CD4-positive, alpha-beta T cell treated with Interleukin-21 for 1 hour (primary cell): ENCODE measurements at regions not wholly inside any gene's neighbourhood (a gene's known extent, or its start where the extent isn't known, plus 50 kb on each side); places are given as distances from the start of the nearest gene placed in this dataset.

Experiments
- DNase-seq: peaks from one replicate; pipeline ENCODE4 v3.0.0-alpha.2; 2020

DNA sequence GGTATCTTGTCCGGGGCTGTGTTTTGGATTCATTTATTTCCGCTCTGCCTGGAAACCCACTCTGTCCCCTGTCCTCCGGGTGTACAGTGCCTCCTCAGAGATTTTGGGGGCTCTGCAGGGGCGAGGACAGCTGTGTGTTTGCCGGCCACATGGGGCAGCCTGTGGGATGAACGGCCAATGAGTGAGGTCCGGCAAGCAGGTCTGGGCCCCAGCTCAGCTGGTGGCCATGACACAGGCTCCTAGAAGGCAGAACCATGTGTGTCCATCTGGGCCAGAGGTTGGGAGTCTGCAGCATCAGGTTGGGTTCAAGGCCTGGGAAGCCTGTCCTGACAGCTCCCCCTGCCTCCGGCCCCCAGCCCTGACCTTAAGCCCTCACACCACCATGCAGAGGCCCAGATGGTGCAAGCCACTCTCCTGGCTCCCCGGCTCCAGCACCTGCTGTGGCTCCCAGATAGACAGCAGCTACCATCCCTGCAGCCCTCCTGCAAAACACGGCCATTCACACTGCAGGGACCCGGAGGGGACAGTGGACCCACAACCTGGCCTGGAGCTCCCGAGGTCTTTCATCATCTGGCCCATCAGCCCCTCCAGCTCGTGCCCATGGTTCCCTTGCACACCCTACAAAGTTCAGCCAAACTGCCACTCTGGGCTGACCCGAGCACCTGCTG is 220.1 kb upstream of the C14orf180 start:
- no peak for DNase-seq

DNA sequence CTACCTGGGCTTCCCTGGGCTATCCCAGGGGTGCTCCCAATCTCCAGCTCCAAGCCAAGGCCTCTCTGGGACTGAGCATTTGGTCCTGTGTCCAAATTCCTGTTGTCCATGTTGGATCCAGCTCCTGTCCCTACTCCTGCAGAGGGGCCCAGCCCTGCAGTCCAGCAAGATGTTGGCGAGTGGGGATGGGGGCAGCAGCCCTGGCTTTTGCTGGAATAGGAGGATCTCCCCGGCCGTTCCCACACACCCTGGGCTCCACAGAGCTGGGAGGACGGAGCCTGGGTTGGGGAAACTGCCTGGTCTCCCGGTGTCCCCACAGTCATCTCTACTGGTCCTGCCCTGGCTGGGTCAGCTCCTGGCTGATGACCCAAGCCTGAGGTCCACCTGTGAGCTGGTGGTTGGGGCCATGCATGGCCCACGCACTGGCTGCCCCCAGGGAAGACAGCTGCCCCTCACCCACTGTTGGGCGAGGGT is 219.6 kb upstream of the C14orf180 start:
- no peak for DNase-seq

DNA sequence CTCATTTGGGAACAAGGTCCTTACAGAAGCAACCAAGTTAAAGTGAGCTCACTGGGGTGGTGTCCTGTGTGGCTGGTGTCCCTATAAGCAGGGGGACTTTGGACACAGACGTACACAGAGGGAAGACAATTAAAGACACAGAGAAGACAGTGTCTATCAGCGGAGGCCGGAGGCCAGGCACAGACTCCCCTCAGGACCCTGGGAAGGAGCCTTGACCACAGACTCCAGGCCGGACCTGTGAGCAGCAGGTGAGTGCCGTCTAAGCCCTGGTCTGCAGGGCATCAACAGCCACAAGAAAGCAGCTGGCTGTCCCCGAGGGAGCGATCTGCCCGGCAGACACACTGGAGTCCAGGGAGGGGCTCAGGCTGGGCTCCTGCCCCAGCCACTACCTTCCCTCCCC is 219.1 kb upstream of the C14orf180 start:
- no peak for DNase-seq

DNA sequence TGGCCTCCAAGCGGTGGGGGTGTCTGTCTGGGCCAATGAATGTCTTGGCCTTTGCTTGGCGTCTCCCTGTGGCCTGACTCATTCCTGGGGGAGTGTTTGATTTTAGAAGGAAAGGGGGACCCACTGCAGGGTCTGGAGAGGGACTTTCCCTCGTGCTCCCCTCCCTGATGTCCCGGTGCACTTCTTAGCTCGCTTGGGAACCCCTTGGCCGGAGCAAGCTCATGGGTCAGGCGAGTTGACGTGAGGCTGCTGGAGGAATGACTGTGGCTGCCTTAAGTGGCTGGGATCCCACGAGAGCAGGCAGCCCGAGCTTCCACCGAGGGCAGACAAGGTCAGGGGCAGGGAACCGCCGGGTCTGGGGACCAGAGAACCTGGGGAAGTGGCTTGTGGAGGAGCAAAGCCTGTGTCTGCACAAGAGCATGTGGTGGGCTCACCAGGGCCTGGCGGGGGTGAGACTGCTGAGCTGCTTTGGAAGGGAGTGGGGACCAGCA is 218.4 kb upstream of the C14orf180 start:
- DNase-seq = no peak

DNA sequence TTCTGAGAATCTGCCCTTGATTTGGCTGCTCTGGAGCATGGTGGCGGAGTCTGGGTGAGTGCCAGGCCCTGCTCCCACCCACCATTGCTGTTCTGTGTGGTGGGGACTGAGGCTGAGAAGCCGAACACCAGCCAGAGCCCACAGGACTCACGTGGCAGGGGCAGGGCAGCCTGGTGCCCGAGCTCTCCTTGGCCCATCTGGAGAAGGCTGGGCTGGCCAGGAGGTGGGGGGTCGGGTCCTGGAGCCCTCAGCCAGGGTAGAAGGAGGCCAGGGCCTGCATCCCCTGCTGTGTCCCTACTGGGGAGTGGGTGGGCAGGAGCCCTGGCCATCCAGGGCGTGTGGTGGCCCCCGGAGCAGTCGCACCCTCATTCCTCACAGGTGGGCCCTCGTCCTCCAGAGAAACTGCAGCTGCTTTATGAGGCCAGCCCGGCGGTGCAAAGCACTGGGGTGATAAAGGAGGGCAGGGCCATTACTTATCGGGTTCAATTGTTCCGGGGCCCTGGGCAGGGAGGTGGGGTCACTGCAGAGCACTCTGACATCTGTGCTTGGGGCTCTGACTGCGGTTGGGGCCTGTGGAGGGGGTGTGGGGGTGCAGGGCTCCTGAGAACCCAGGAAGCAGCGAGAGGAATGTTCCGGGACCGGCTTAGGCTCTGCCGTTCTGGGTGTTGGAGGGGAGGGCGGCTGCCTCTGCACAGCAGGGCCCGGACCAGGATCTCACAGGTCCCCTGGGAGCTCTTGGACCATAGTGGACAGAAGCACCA is 217.5 kb upstream of the C14orf180 start:
- DNase-seq = no peak

DNA sequence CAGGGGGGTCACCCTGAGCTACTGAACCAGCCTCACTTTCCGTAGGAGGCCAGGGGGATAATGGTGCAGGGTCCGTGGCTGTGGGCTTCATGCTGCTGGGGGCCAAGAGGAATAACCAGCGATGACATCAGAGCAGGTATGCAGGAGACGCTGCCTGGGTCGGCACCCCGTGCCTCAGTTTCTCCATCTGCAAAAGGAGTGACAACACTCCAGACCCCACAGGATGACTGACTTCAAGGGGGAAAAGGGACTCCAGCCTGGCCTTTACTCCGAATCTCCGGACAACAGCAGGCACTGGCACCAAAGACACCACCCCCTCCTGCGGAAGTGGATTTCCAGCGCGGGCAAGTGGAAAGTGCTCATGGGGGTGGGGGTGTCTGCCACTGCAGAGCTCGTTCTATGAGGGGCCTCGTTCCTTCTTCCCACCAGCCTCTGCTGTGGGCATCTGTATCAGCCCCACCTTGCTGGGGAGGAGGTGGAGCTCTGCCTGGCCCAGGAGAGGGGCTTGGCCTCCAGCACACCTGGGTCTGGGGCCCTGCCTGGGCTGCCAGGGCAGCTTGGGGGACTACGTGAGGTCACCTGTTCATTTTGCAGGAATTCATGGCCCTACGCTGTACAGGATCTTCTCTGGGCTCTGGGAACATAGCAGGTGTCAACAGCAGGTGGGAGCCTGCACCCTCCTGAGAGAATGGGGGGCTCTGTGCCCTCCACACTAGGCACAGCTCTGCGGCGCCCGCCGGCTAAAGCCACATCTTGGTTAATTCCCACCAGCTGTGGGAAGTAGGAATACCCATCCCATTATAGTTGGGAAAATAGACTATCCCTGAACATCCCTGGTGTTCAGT is 216.6 kb upstream of the C14orf180 start:
- no peak for DNase-seq

DNA sequence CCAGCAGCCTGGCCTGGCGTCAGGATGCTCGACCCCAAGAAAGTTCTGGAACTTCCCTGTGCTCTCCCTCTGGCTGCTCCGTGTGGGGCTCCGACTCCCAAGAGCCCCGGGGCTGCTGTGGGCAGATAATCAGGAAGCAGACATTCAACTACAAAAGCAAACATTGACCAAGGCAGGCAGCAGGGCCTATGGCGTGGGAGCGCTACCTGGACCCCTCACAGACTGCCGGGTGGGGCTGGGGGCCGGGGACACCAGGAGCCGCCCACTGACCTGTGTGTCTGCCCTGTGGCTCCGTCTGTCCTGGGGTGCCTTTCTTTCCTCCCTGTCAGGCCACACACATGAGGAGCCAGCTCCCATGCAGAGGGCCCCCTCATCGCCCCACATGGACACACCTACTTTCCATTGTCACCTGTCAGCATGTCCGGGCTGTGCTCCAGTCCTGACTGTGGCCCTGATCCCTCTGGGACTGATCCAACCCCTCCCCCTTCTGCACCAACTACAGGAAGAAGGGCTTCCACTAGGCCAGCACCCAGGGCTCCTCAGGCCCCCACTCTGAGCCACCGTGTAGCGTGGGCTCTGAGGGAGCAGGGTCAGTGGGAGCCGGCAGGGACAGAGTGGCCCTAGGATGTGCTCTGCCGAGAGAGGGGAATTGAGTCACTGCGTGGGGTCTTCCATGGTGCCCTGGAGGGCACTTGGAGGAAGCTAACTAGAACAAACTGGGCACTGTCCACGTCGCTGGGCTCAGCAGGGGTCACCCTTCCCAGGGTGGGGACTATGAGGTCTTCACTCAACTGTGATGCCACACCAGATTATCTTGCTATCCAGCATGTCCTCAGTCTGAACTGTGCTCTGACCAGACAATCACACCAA is 215.4 kb upstream of the C14orf180 start:
- DNase-seq = no peak

DNA sequence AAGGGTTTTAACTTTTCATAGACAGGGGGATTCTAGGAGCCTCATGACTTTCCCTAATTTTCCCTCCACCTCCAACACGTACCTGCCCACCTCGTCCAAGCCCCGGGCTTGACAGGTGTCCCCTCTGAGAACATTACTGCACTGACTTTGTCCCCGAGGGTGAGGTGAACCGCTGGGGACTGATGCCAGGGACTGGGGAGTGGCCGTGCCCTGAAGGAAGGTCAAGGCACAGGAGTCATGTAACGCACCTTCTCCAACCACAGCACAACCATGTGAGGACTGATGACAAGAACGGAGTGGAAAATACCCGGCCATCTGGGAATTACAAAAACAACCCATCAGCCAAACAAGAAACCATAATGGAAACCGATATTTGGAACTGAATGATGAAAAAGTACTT is 214.7 kb upstream of the C14orf180 start:
- no peak for DNase-seq

DNA sequence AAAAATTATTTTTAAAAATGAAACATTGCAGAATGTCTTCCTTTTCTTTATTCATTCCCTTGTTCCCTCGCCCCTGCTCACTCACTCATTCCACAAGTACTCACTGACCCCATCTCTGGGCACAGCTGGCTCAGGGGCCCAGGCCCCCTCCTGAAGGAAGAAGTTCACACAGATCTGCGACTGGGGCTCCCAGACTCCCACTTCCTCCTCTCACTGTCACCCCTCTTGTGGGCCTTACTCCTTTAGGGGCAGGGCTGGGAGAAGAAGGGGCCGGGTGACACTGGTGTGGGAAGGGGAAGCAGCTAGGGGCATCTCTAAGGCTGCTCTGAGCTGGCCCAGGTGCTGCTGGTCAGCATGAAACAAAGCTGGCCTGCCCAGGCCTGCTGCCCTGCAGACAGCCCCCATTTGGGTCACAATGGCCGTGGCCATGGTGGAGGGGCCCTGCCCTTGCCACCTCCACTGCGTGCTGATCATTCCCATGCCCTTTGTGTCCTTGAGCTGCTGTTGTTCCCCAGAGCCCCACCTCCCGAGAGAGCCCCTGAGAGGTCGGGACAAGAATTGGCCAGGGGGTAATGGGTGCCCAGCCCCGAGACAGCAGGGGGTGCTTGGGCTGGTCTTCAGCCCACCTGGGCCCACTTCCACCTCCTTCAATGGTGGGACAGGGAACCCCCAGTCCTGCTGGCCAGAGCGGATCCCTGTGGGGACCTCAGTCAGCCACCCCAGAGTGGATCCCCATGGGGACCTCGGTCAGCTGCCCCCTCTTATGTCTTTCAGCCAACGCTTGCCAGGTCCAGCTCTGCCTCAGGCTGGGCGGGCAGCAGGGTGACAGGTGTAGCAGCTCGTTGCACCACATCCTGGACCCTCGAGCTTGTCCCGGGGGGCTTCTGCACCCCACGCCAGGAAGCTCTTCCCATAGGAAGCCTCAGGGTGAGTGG is 212.4 kb upstream of the C14orf180 start:
- no peak for DNase-seq

DNA sequence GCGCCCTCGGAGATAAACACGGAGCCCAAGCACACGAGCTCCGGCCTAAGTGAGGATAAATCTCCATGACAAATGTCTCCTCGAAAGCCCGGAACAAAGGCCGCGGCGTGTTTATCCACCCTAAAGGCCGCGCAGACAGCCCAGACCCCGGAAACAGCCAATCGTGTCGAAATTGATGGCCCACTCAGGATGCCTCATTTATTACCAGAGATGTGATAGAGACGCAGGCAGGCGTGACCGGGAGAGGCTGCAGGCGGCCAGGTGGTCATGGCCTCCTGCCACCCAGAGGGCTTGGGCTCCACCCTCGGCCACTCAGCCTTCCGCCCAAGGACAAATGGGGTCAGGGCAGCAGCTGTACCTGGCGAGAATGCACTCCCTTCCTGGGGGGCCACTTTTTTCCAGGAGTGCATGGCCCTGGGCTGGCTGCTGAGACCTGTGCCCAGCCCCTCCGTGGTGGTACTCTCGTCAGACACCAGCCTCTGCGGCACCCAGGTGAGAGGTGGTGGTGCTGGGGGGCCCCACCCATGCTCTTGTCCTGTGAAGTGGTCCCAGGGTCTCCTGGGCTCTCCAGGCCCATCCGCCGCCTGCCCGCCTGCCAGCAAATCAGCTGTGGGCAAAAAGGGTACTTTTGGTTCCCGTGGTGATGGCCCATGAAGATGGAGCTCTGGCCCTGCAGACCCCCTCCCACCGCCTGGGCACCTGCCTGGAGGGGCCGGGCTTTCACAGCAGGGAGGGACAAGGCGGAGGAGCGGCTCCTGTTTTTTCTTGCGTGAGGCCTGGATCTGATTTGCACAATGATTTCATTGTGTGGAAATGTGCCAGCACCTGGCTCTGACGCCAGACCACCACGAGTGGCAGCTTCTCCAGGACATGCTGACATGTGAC is 211.5 kb upstream of the C14orf180 start:
- no peak for DNase-seq

DNA sequence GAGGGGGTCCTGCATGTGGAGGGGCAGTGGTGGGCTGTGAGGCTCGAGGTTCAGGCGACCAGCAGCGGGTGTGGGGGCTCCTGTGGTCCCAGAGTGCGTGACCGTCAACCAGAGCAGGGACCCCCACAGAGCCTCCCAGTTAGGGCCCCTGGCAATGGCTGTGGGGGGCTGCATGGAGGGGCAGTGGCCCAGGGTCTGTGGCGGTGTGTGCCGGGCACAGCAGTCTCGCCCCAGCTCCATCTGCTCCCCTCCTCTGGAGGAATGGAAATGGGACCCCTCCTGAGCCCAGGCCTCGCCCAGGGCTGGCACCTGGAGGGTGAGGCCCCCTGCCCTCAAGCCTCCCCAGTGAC is 210.8 kb upstream of the C14orf180 start:
- DNase-seq = no peak

DNA sequence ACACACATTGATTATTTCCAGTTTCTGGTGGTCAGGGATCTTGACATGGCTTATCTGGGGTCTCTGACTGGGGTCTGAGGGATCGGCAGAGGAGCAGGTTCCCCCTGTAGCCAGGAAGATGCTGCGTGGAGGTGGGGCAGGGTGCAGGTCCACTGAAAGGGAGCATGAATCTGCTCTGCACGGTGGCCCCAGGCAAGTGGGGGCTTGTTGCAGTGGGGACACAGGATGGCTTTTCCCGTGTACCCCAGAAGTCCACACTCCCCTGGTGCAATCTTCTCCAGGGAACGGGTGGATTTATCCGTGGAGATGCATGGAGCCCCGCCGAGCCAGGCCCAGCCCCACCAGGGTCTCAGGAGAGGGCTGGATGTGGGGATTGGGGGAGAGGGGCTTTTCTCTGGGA is 210.4 kb upstream of the C14orf180 start:
- DNase-seq = no peak

DNA sequence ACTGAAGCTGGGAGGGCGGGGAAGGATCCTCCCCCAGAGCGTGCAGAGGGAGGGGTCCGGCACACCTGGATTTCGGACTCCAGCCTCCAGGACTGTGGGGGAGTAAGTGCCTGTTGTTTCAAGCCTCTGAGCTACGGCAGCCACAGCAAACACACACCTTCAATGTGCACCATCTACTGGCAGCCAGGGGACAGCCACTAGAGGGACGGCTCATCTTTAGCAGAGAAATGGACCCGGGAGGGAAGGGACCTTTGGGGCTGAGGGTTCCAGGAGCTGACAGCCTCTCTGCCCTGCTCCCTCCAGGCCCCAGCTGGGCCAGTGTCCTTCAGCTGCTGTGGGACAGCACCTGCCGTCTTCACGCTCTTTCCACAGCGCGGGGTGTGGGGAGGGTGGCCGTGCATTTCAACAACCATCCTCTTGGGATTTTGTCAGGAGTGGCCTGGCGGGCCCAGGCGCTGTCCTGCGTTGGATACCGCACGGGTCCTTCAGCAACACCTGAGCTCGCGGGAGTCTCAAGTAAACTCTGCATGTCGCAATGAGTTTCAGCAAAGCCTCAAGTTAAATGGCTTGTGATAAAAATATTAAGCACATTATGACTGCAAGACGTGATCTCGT is 209.2 kb upstream of the C14orf180 start:
- DNase-seq = no peak

DNA sequence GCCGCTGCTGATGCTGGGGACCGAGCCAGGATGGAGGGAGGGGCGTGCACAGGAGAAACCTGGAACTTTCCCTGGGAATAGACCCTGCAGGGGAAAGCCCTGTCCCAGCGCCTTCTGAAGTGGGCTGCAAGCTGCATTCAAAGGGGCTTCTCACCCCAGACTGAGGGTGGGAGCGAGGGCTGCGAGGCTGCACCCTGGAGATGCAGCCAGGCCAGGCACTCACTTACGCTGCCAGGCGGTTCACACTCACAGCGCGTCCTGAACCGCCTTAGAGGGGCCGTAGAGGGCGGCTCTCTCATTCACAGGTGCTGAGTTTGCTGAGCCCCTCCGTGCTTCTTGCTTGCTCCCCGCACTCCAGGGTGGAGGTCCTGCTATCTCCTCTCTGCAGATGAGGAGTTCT is 208.5 kb upstream of the C14orf180 start:
- no peak for DNase-seq

DNA sequence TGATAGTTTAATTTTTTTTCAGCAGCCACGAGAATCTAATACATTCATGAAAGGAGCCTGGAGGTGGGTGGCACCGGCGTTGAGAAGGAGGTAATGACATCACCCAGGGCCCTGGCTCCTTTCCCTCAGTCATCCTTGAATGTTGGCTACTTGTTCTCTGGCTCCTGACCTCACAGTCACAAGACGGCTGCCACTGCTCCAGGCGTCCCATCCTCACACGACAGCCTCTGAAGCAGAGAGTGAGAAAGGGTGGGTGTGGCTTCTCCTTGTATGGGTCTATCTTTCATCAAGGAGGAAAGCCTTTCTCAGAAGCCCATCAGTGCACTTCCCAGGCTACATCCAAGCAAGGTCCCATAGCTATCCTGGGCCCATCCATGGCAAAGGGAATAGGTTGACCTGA is 207.6 kb upstream of the C14orf180 start:
- DNase-seq = no peak

DNA sequence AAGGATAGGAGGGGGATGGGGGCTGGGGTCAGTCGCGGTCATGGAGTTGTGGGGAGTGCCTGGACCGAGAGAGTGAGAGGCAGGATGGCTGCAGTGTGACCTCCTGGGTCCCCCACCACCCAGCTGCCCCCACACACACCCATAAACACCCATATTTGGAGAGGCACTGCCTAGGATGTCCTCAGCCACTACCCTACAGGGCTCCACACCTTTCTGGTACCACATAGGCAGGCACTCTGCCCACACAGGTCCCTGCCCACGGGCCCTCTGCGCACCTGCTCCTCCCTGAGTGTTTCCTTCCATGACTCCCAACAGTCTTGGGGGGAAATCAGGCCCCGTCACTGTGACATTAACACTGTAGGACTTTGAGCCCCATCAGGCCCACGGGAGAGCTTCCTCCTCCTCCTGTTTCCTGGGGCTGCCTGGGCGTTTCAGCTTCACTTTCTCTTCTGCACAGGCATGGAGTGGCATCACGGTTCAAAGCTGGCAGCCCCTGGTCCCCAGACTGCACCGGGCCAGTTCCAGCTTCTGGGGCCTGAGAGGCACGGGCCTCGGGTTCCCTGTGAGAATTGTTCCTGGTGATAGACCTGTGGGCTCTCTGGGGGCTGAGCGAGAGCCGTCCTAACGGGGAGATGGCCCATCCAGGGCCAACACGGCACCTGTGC is 207.0 kb upstream of the C14orf180 start:
- no peak for DNase-seq

DNA sequence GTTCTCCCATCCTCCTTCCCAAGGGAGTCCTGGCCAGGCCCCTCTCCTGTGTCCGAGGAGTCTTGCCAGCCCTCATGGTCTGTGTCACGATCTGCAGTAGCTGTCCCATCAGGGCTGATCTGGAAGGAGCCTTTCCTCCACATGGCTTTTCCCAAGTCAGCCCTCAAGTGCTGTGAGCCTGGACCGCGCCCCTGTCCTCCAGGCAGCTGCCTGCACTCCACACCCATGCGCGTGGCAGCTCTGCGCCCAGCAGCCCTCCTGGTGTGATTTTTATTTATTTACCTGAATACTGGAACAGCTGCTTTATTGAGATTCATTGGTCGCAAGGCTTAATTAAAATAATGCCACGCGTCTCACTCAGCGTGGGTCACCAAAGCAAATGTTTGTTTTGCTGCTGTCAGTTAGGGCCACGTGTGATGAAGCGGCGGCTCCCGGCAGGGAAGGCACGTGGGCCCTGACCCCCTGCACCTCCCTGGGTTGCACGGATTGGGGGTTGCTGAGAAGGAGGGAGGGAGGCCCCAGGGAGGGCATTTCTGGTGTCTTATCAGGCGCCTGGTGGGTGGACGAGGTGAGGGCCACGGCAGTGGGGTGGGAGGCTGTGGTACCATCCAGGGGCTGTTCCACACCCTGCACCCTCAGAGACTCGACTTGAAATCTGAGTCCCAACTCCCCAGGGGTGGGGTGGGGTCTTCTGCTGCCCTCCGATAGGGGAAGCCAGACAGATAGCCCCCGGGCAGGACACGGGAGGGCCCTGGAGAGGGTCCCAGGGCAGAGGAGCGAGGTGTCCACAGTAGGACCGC is 206.3 kb upstream of the C14orf180 start:
- no peak for DNase-seq
